GM12878 (cell line): ENCODE measurements at regions not wholly inside any gene's neighbourhood (a gene's known extent, or its start where the extent isn't known, plus 50 kb on each side); places are given as distances from the start of the nearest gene placed in this dataset.

ENCODE experiments used
- ATF2 ChIP-seq: IDR thresholded peaks from 2 replicates; pipeline ENCODE4 v1.6.1; 2012; ENCODE audit warnings: low read length, inconsistent platforms
- BCL3 ChIP-seq: IDR thresholded peaks from 2 replicates; pipeline ENCODE4 v1.6.1; 2011; ENCODE audit warnings: borderline replicate concordance, low read depth, mild to moderate bottlenecking, moderate library complexity, low read length; ENCODE audit not compliant: insufficient read depth, poor library complexity, severe bottlenecking
- CBX5 ChIP-seq: sonication (generic); IDR thresholded peaks from 2 replicates; pipeline ENCODE4 v1.6.1; 2016; ENCODE audit warnings: low read depth, moderate library complexity, mild to moderate bottlenecking, inconsistent platforms
- DPF2 ChIP-seq: fragments of 450-650 bp; IDR thresholded peaks from 2 replicates; pipeline ENCODE4 v1.6.1; 2017; ENCODE audit warnings: mild to moderate bottlenecking
- E2F8 ChIP-seq: fragments of 450-650 bp; IDR thresholded peaks from 2 replicates; pipeline ENCODE4 v1.6.1; 2018; ENCODE audit warnings: mild to moderate bottlenecking, low read depth, moderate library complexity; ENCODE audit not compliant: partially characterized antibody
- FOXK2 ChIP-seq: fragments of 450-650 bp; IDR thresholded peaks from 2 replicates; pipeline ENCODE4 v1.6.1; 2017; ENCODE audit warnings: mild to moderate bottlenecking, moderate library complexity
- FOXM1 ChIP-seq: IDR thresholded peaks from 2 replicates; pipeline ENCODE4 v1.6.1; 2012; ENCODE audit warnings: low read depth, mild to moderate bottlenecking, inconsistent platforms, low read length, moderate library complexity
- HDAC2 ChIP-seq: fragments of 200-600 bp; sonication (generic); IDR thresholded peaks from 2 replicates; pipeline ENCODE4 v1.6.1; 2017
- HDAC6 ChIP-seq: fragments of 200-600 bp; sonication (generic); IDR thresholded peaks from one replicate; pipeline ENCODE4 v1.8.0; 2017; ENCODE audit warnings: antibody characterized with exemption; ENCODE audit not compliant: unreplicated experiment
- HDGF ChIP-seq: fragments of 450-650 bp; IDR thresholded peaks from 2 replicates; pipeline ENCODE4 v1.6.1; 2016; ENCODE audit warnings: antibody characterized with exemption
- IRF4 ChIP-seq: IDR thresholded peaks from 2 replicates; pipeline ENCODE4 v1.6.1; 2011; ENCODE audit warnings: low read depth, low read length
- LARP7 ChIP-seq: fragments of 450-650 bp; IDR thresholded peaks from 2 replicates; pipeline ENCODE4 v1.6.1; 2017; ENCODE audit warnings: mild to moderate bottlenecking
- NFIC ChIP-seq: IDR thresholded peaks from 2 replicates; pipeline ENCODE4 v1.6.1; 2012; ENCODE audit warnings: low read depth, mild to moderate bottlenecking, inconsistent platforms, low read length, moderate library complexity
- PBX3 ChIP-seq: IDR thresholded peaks from 2 replicates; pipeline ENCODE4 v1.6.1; 2011; ENCODE audit warnings: mild to moderate bottlenecking, low read depth, low read length, moderate library complexity; ENCODE audit not compliant: insufficient replicate concordance
- PML ChIP-seq: IDR thresholded peaks from 2 replicates; pipeline ENCODE4 v1.6.1; 2012; ENCODE audit warnings: low read length, inconsistent platforms
- POLR2AphosphoS5 ChIP-seq: IDR thresholded peaks from 2 replicates; pipeline ENCODE4 v1.6.1; 2011; ENCODE audit warnings: mild to moderate bottlenecking, low read length, inconsistent platforms
- RAD21 ChIP-seq: IDR thresholded peaks from 2 replicates; pipeline ENCODE4 v1.6.1; 2011; ENCODE audit warnings: mild to moderate bottlenecking, low read depth, low read length, moderate library complexity; ENCODE audit not compliant: insufficient read depth
- SMARCA5 ChIP-seq: fragments of 450-650 bp; IDR thresholded peaks from 2 replicates; pipeline ENCODE4 v1.6.1; 2017; ENCODE audit warnings: mild to moderate bottlenecking
- SREBF1 ChIP-seq: IDR thresholded peaks from 2 replicates; pipeline ENCODE4 v1.6.1; 2012; ENCODE audit warnings: mild to moderate bottlenecking, low read length
- SUZ12 ChIP-seq: fragments of 200-600 bp; sonication (generic); IDR thresholded peaks from one replicate; pipeline ENCODE4 v1.6.1; 2018; ENCODE audit warnings: antibody characterized with exemption, mild to moderate bottlenecking; ENCODE audit not compliant: unreplicated experiment
- TARDBP ChIP-seq: IDR thresholded peaks from 2 replicates; pipeline ENCODE4 v1.6.1; 2016; ENCODE audit warnings: borderline replicate concordance
- WRNIP1 ChIP-seq: IDR thresholded peaks from 2 replicates; pipeline ENCODE4 v1.6.1; 2011; ENCODE audit warnings: low read depth, low read length, improper control_type of control experiment, borderline replicate concordance
- ZBED1 ChIP-seq: IDR thresholded peaks from 2 replicates; pipeline ENCODE4 v1.6.1; 2016; ENCODE audit warnings: borderline replicate concordance
- ZBTB33 ChIP-seq: fragments of 450-650 bp; IDR thresholded peaks from 2 replicates; pipeline ENCODE4 v1.6.1; 2017; ENCODE audit warnings: mild to moderate bottlenecking

GRCh38 chr14:53881161-53881871 lies 75.3 kb downstream of the BMP4 start (continued):
- peak; percentile 95 for TF ChIP-seq ATF2
- TF ChIP-seq BCL3: peak; percentile 92
- no peak for TF ChIP-seq SUZ12
- TF ChIP-seq POLR2AphosphoS5: no peak
- TF ChIP-seq DPF2: no peak
- peak; percentile 88 for TF ChIP-seq NFIC
- no peak for TF ChIP-seq ZBTB33
- peak; percentile 91 for TF ChIP-seq FOXM1
- no peak for TF ChIP-seq HDGF
- TF ChIP-seq IRF4: peak; percentile 79; the same call in 1 of the 2 replicates
- TF ChIP-seq PML: 0 out of 2 replicates have a peak, but pooled peaks have one; percentile 41
- TF ChIP-seq FOXK2: no peak
- TF ChIP-seq TARDBP: no peak
- TF ChIP-seq HDAC2: no peak
- TF ChIP-seq WRNIP1: no peak
- no peak for TF ChIP-seq HDAC6
- TF ChIP-seq E2F8: no peak
- TF ChIP-seq CBX5: 0 out of 2 replicates have a peak, but pooled peaks have one; percentile 44
- no peak for TF ChIP-seq SREBF1
- no peak for TF ChIP-seq SMARCA5
- TF ChIP-seq LARP7: no peak
- TF ChIP-seq PBX3: no peak
- 0 out of 2 replicates have a peak, but pooled peaks have one; percentile 64 for TF ChIP-seq ZBED1
- TF ChIP-seq RAD21: no peak
